Ascending aorta (tissue), 2 donors: ENCODE measurements at regions not wholly inside any gene's neighbourhood (a gene's known extent, or its start where the extent isn't known, plus 50 kb on each side); places are given as distances from the start of the nearest gene placed in this dataset.

ENCODE experiments used
- DNase-seq, 2 donors: peaks; one replicate each; pipeline ENCODE4 v3.0.0-alpha.2; 2019; ENCODE audit warnings: low spot score in 2 of 2
- H3K27ac ChIP-seq, 2 donors: fragments of 200-600 bp; sonication (generic); one replicate each; pipeline ENCODE4 v1.5.1; 2016 to 2017; ENCODE audit warnings: mild to moderate bottlenecking in 1 of 2
- H3K27me3 ChIP-seq: fragments of 200-600 bp; sonication (generic); one replicate; pipeline ENCODE4 v1.5.1; 2017
- H3K36me3 ChIP-seq, 2 donors: fragments of 200-600 bp; sonication (generic); one replicate each; pipeline ENCODE4 v1.5.1; 2016
- H3K4me1 ChIP-seq, 2 donors: fragments of 200-600 bp; sonication (generic); one replicate each; pipeline ENCODE4 v1.5.1; 2016 to 2017; ENCODE audit warnings: mild to moderate bottlenecking in 1 of 2
- H3K4me3 ChIP-seq, 2 donors: fragments of 200-600 bp; sonication (generic); one replicate each; pipeline ENCODE4 v1.5.1; 2016 to 2017; ENCODE audit warnings: mild to moderate bottlenecking in 1 of 2
- H3K9me3 ChIP-seq, 2 donors: fragments of 200-600 bp; sonication (generic); one replicate each; pipeline ENCODE4 v1.5.1; 2016
- CTCF ChIP-seq, 3 experiments: fragments of 200-600 bp in 2 of 3; fragments of 450-650 bp in 1 of 3; sonication (generic) in 2 of 3; IDR thresholded peaks; one replicate each; pipeline ENCODE4 v1.5.1; 2016 to 2019; ENCODE audit warnings: antibody characterized with exemption in 3 of 3, mild to moderate bottlenecking in 1 of 3, moderate library complexity in 1 of 3
- intact Hi-C: fragments of 100-400 bp; cut with DNase I; formaldehyde crosslinking; loops from one replicate; pipeline ENCODE4 v1.15.1; 2023

- no peak overlapping the region for H3K27ac ChIP-seq
- intact Hi-C loops, result no loop called here
- no peaks in the 10 kb centered on the region for H3K4me1 ChIP-seq
- TF ChIP-seq CTCF (IDR thresholded peaks at IDR 0.05), result no peak
- no peaks in the 10 kb centered on the region for H3K9me3 ChIP-seq
- no peak for DNase-seq
- H3K36me3 ChIP-seq, result no peaks in the 10 kb centered on the region
- H3K27me3 ChIP-seq, result no peaks in the 10 kb centered on the region
- no peak overlapping the region for H3K4me3 ChIP-seq
These were observed 240.0 kb upstream of the GBE1 start for GRCh38 chr3:82001276-82001923.

- H3K4me3 ChIP-seq, result no peak overlapping the region
- H3K36me3 ChIP-seq, result no peaks in the 10 kb centered on the region
- TF ChIP-seq CTCF (IDR thresholded peaks at IDR 0.05), result no peak
- intact Hi-C loops, result no loop called here
- no peak for DNase-seq
- no peak overlapping the region for H3K27ac ChIP-seq
- H3K4me1 ChIP-seq, result no peaks in the 10 kb centered on the region
- no peaks in the 10 kb centered on the region for H3K9me3 ChIP-seq
- H3K27me3 ChIP-seq, result no peaks in the 10 kb centered on the region
These were observed 239.3 kb upstream of the GBE1 start for GRCh38 chr3:82000773-82001172.

- no peak for DNase-seq
- no peak for TF ChIP-seq CTCF (IDR thresholded peaks at IDR 0.05)
- Histone ChIP-seq H3K9me3 (no peaks in the 10 kb centered on the region), H3K27ac (no peak overlapping the region), H3K27me3 (no peaks in the 10 kb centered on the region), H3K36me3 (no peaks in the 10 kb centered on the region), H3K4me1 (no peaks in the 10 kb centered on the region), H3K4me3 (no peak overlapping the region)
- intact Hi-C loops, result no loop called here
These were observed 238.9 kb upstream of the GBE1 start for GRCh38 chr3:82000350-82000749.

GRCh38 chr3:81998907-81999306, 237.5 kb upstream of the GBE1 start:
- Histone ChIP-seq H3K9me3 (no peaks in the 10 kb centered on the region), H3K27ac (no peak overlapping the region), H3K36me3 (no peaks in the 10 kb centered on the region), H3K4me1 (no peaks in the 10 kb centered on the region), H3K4me3 (no peak overlapping the region), H3K27me3 (no peaks in the 10 kb centered on the region)
- no peak for TF ChIP-seq CTCF (IDR thresholded peaks at IDR 0.05)
- intact Hi-C loops, result no loop called here
- no peak for DNase-seq

GRCh38 chr3:81998139-81998755, 236.8 kb upstream of the GBE1 start:
- H3K27me3 ChIP-seq, result no peaks in the 10 kb centered on the region
- intact Hi-C loops, result no loop called here
- no peak for DNase-seq
- H3K27ac ChIP-seq, result no peak overlapping the region
- H3K36me3 ChIP-seq, result no peaks in the 10 kb centered on the region
- no peaks in the 10 kb centered on the region for H3K4me1 ChIP-seq
- no peak for TF ChIP-seq CTCF (IDR thresholded peaks at IDR 0.05)
- no peak overlapping the region for H3K4me3 ChIP-seq
- H3K9me3 ChIP-seq, result no peaks in the 10 kb centered on the region
